NCI-H1436 (cell line): ENCODE measurements at regions not wholly inside any gene's neighbourhood (a gene's known extent, or its start where the extent isn't known, plus 50 kb on each side); places are given as distances from the start of the nearest gene placed in this dataset.
"Not testable (repeated sequence)": the region's sequence is repeated elsewhere in the genome, so short reads cannot be mapped to it uniquely, and the experiment has no call there.

ENCODE experiments used
- DNase-seq: peaks from one replicate; lab custom pipeline; 2025; lab: John Stamatoyannopoulos, UW

GRCh38 chr10:62590306-62590705, 214.2 kb upstream of the ADO start:
- DNase-seq: no peak

DNA sequence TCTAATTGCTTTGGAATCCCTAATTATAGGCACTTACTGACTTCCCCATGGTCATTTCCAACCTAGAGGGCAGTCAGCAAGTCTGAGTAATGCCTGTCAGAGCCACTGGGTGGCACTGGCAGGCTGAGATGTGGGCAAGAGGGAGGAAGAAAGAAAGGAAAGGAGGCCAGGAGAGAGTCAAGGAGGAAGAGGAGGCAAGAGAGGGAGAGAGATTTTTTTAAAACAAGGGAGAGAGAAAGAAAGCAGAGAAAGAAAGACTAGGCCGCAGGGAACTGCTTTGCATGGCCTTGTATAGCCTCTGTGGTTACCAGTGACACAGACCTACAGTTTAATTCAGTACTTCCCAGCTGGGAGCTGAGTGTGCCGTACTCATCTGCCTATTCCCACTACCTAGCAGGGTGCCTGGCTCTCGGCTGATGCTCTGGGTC, 210.4 kb upstream of the ADO start:
- peak; percentile 19 for DNase-seq

- DNase-seq: no peak
These were observed 207.3 kb upstream of the ADO start for GRCh38 chr10:62597226-62597625.

- no peak for DNase-seq
These were observed 205.4 kb upstream of the ADO start for GRCh38 chr10:62599161-62599560.

DNA sequence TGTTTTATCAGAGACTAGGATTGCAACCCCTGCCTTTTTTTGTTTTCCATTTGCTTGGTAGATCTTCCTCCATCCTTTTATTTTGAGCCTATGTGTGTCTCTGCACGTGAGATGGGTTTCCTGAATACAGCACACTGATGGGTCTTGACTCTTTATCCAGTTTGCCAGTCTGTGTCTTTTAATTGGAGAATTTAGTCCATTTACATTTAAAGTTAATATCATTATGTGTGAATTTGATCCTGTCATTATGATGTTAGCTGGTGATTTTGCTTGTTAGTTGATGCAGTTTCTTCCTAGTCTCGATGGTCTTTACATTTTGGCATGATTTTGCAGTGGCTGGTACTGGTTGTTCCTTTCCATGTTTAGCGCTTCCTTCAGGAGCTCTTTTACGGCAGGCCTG, 198.0 kb upstream of the ADO start:
- DNase-seq: not testable (repeated sequence)

DNA sequence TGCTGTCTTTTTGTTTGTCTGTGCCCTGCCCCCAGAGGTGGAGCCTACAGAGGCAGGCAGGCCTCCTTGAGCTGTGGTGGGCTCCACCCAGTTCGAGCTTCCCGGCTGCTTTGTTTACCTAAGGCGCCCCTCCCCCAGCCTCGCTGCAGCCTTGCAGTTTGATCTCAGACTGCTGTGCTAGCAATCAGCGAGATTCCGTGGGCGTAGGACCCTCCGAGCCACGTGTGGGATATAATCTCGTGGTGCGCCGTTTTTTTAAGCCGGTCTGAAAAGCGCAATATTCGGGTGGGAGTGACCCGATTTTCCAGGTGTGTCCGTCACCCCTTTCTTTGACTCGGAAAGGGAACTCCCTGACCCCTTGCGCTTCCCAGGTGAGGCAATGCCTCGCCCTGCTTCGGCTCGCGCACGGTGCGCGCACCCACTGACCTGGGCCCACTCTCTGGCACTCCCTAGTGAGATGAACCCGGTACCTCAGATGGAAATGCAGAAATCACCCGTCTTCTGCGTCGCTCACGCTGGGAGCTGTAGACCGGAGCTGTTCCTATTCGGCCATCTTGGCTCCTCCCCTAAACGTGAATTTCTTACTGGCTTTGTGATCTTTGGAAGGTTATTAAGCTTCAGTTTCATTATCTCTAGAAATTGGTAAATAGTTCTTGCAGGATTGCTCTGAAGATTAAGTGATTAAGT, 196.2 kb upstream of the ADO start:
- DNase-seq: not testable (repeated sequence)

GRCh38 chr10:62610649-62611229, 193.8 kb upstream of the ADO start:
- DNase-seq: peak; percentile 11

- DNase-seq: no peak
These were observed 191.1 kb upstream of the ADO start for GRCh38 chr10:62613424-62613823.

DNA sequence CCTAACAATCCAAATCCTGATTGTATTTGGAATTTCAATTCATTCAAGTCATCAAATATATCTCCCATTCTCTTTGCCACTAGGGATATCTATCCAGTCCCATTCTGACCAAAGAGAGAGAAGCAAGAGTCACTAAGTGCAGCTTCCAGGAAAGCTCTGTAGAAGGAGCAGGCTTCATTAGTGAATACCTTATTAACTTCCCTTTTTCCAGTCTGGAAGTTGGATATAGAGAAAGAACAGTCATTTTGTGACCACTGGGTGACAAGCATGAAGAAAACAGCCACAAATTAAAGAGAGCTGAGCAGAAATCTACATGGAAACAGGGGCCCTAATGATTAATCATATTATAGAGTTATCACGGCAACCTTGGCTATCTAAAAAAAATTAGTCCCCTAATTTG, 190.7 kb upstream of the ADO start:
- DNase-seq: no peak

DNA sequence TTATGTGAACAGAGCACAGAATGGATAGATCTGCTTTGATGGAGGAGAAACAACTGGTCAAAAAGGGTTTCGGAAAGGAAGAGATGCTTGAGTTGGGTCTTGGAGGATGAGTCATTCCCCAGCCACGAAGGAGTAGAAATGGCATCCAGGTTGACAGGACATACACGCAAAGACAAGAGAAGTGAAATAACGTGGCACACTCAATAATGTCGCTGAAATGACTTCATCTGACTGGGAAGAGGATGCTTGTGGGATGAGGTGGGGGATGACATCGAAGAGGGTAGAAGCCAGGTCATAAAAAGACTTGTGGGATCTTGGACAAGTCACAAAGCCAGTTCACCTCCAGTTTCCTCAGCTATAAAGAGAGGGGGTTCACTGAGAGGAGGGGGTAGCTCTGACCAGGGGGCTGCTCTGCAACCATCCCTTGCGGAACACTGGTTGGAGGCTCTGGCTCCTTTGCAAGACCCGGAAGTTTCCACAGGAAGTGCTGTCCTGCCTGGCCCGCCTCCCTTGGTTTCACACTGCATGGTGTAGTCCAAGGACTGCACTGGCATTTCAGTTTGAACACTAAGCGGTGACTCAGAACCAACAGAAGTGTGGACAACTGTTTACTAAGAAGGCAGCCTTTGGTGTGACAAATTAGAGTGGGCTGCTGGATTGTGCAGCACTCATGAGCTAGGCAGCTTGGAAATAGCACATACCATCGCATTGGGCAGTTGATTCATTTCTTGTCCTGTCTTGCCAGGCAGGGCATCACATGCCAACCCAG, 189.9 kb upstream of the ADO start:
- DNase-seq: no peak

GRCh38 chr10:62616885-62617590, 187.5 kb upstream of the ADO start:
- DNase-seq: no peak

DNA sequence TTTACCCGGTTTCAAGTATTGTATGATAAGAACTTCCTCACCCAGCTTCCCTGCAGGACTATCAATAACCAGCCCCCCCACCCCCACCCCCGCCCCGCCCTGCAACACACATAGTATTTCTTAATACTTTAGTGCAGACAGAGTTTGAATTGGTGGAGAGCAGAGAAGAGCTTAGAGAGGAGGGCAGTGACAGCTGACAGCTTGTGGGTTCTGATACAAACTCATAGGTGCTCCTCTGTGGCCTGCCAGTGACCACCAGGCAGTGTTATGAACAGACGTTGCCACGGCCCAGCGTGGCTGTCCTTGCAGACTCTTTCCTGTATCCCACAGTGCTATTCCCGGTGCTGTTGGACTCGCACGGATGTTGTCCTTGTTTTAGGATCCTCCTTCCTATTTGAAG, 186.9 kb upstream of the ADO start:
- DNase-seq: no peak

GRCh38 chr10:62618054-62618453, 186.5 kb upstream of the ADO start:
- no peak for DNase-seq

DNA sequence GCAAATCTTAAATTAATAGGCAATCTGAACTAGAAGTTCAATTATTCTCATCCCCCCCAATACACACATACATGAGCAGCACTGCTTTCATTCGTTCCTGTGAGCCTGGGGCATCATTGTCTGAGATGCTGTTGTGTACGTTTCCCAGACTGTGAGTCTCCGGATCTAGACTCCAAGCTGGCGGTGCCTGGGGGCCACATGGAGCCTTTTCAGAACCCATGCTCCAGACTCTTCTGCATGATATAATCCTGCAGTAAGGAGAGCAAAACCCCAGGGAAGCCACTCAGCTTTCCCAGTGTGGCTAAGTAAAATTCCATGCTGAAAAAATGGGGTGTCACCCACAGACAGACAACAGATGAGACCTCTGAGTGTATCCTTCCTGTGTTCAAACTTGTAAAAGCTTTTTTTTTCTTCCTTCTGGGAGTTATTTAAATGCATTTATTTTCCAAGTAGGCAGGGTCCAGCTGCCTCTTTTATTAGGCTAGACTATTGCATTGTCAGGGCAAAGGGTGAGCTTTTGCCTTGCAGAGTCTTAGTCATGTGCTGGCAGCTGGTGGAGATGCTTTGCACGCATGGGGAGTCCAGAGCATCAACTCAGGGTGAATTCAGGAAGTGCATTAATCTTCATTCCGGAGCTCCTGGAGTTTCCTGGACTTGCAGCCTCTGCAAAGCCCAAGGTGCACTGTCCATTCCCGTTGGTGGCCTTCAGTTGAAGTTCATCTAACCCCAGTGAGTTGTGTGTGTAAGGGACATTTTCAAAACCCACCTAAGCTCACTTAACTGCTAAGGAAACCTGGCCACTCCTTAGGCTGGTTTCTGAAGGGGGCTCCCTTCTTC, 185.7 kb upstream of the ADO start:
- DNase-seq: no peak

- no peak for DNase-seq
These were observed 185.1 kb upstream of the ADO start for GRCh38 chr10:62619413-62619738.

DNA sequence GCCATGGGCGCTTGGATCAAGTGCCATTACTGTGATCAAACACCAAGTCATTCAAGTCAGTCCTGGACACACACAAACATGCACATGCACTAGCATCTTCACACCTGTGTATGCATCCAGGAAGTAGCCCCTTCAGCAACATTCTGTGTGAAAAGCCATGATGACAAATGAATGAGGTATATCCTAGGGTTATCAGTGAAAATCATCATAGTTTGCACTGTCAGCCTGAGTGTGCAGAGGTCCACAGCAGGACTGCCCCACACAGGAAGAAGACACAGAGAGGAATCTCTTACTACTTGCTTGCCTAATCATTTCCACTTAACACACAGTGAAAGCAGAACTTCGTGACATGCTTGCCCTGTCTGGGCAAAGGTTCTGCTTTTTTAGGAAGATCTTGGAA, 184.0 kb upstream of the ADO start:
- no peak for DNase-seq

GRCh38 chr10:62623223-62623622, 181.3 kb upstream of the ADO start:
- DNase-seq: no peak

GRCh38 chr10:62625484-62625883, 179.0 kb upstream of the ADO start:
- DNase-seq: no peak

DNA sequence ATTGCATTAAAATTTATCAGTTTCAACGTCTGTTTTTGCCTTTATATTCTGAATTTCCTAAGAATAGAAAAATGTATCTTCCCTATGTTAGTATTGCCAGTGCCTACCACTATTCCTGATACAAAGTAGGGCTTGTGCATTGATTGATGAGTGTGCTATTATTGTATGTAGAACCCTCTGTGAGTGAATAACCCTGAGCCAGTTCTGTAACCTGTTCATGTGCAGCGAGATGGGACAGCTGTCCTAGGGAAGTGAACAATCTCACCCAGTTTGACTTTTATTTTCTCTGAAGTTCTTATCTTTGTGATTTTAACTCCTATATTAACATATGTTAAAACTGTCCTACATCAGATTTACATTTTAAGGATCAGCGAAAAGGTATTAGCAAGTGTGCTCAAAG, 178.4 kb upstream of the ADO start:
- DNase-seq: no peak

DNA sequence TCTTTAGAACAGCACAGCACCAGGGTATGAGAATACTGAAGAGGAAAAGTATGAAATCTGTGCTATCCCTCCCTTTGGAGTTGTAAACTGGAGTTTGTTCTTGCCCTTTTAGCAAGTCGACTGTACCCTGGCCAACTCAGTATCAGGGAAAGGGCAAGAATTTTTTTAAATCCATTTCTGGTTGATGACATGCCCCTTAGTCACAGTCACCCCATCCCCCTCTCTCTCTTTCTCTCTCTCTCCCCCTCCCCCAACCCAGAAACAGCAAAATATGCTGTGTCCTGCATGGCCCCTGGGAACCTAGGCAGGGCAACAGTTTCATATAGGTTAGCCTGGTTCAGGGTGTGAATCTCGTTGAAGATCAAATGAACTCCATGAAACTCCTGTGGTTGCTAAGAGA, 177.7 kb upstream of the ADO start:
- no peak for DNase-seq

DNA sequence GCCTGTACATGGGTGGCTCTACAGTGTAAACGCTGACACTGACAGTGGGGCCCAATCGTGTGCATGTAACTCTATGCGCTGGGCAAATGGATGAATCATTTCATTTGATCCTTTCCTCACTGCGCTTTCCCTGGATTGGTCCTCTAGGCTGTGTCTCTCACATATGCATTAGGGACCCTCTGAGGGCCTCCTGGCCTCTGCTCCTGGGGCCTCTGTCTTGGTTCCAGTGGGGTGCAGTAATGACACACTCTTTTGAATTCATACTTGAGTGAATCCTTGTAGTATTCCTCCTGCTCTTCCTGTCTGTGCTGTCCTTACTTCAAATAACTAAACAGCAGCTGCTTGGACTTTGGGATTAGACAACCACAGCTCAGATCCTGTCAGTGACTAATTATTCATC, 176.5 kb upstream of the ADO start:
- no peak for DNase-seq

DNA sequence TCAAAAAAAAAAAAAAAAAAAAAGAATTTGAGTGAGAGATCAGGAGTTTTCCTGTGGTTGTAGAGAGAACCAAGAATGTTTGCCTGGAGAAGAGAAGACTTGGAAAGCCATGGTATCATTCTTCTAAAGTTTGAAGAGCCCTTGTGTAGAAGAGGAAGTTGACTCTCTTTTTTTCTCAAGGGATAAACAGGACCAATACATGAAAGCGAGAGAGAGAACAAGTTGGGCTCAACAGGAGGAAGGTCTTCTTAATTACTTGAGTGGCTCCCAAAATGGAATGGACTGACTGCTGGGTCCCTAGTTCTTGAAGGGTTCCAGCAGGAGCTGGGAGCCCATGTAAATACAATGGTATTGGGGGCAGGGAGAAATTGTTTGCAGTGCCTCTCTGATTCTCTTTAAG, 173.3 kb upstream of the ADO start:
- DNase-seq: no peak
